HG02852 (cell line): ENCODE measurements at regions not wholly inside any gene's neighbourhood (a gene's known extent, or its start where the extent isn't known, plus 50 kb on each side); places are given as distances from the start of the nearest gene placed in this dataset.
"Not testable (repeated sequence)": the region's sequence is repeated elsewhere in the genome, so short reads cannot be mapped to it uniquely, and the experiment has no call there.

Experiments
- ATAC-seq: cut with Tn5 transposase; IDR thresholded peaks from one replicate; pipeline ENCODE4 v1.9.1; 2021; ENCODE audit warnings: mild to moderate bottlenecking, moderate library complexity; ENCODE audit not compliant: unreplicated experiment

- no peak for ATAC-seq
Measured at GRCh38 chr14:62455446-62455845, 589.8 kb downstream of the KCNH5 start.

- no peak for ATAC-seq
Measured at GRCh38 chr14:62462988-62463387, 582.3 kb downstream of the KCNH5 start.

GRCh38 chr14:62468946-62469345, 576.3 kb downstream of the KCNH5 start:
- ATAC-seq = no peak

- no peak for ATAC-seq
Measured at GRCh38 chr14:62470935-62471334, 574.3 kb downstream of the KCNH5 start.

- ATAC-seq = no peak
Measured at GRCh38 chr14:62491146-62491545, 554.1 kb downstream of the KCNH5 start.

- no peak for ATAC-seq
Measured at GRCh38 chr14:62497708-62498107, 547.5 kb downstream of the KCNH5 start.

GRCh38 chr14:62501021-62501750, 544.1 kb downstream of the KCNH5 start:
- ATAC-seq = no peak

GRCh38 chr14:62505045-62505444, 540.2 kb downstream of the KCNH5 start:
- no peak for ATAC-seq

- not testable (repeated sequence) for ATAC-seq
Measured at GRCh38 chr14:62521309-62521708, 523.9 kb downstream of the KCNH5 start.

- ATAC-seq = no peak
Measured at GRCh38 chr14:62528296-62528695, 517.0 kb downstream of the KCNH5 start.

GRCh38 chr14:62532181-62532580, 513.1 kb downstream of the KCNH5 start:
- no peak for ATAC-seq

- no peak for ATAC-seq
Measured at GRCh38 chr14:62546862-62547474, 498.3 kb downstream of the KCNH5 start.

- no peak for ATAC-seq
Measured at GRCh38 chr14:62557416-62557815, 487.8 kb downstream of the KCNH5 start.

- no peak for ATAC-seq
Measured at GRCh38 chr14:62558451-62558850, 486.8 kb downstream of the KCNH5 start.

- ATAC-seq = no peak
Measured at GRCh38 chr14:62585247-62585646, 460.0 kb downstream of the KCNH5 start.

GRCh38 chr14:62592877-62593276, 452.4 kb downstream of the KCNH5 start:
- no peak for ATAC-seq

- ATAC-seq = no peak
Measured at GRCh38 chr14:62597143-62597542, 448.1 kb downstream of the KCNH5 start.

- no peak for ATAC-seq
Measured at GRCh38 chr14:62599616-62600385, 445.5 kb downstream of the KCNH5 start.

- ATAC-seq = no peak
Measured at GRCh38 chr14:62602712-62603111, 442.5 kb downstream of the KCNH5 start.

- ATAC-seq = no peak
Measured at GRCh38 chr14:62604524-62604923, 440.7 kb downstream of the KCNH5 start.

- no peak for ATAC-seq
Measured at GRCh38 chr14:62614122-62614521, 431.1 kb downstream of the KCNH5 start.

GRCh38 chr14:62616668-62617067, 428.6 kb downstream of the KCNH5 start:
- ATAC-seq = no peak
